SU-DHL-6 (cell line): ENCODE measurements at regions not wholly inside any gene's neighbourhood (a gene's known extent, or its start where the extent isn't known, plus 50 kb on each side); places are given as distances from the start of the nearest gene placed in this dataset.

Source experiments
- EZH2phosphoT487 ChIP-seq: fragments of 200-600 bp; sonication (generic), shearing (Covaris generic); conservative IDR thresholded peaks from 2 replicates; pipeline ENCODE4 v1.6.1; 2018; ENCODE audit warnings: mild to moderate bottlenecking, antibody characterized with exemption, low read length, moderate library complexity, mixed read lengths
- TF ChIP-seq, protein P1 (sequence below): fragments of 200-600 bp; sonication (generic); IDR thresholded peaks from one replicate; pipeline ENCODE4 v1.5.1; 2017; ENCODE audit warnings: antibody characterized with exemption, mild to moderate bottlenecking, low read length, moderate library complexity; ENCODE audit not compliant: insufficient read depth, poor library complexity, severe bottlenecking

DNA sequence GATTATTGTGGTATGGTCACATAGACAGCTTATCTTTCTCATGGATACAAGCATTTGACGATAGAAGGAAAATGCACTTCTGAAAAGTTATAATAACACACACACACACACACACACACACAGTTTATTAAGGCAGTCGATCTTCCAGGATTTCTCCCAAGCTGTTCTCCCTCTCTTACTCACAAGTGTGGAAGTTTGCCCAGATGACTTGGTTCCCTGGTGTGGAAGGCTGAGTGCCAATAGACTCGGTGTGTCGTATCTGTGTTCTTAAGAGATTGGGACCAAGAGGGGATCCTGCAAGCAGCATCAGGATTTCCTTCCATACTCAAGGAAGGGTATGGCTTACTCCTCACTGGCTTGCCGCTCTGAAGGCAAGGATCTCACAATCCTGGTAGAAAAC is 279.6 kb downstream of the HS3ST3B1 start:
- TF ChIP-seq, protein P1, sequence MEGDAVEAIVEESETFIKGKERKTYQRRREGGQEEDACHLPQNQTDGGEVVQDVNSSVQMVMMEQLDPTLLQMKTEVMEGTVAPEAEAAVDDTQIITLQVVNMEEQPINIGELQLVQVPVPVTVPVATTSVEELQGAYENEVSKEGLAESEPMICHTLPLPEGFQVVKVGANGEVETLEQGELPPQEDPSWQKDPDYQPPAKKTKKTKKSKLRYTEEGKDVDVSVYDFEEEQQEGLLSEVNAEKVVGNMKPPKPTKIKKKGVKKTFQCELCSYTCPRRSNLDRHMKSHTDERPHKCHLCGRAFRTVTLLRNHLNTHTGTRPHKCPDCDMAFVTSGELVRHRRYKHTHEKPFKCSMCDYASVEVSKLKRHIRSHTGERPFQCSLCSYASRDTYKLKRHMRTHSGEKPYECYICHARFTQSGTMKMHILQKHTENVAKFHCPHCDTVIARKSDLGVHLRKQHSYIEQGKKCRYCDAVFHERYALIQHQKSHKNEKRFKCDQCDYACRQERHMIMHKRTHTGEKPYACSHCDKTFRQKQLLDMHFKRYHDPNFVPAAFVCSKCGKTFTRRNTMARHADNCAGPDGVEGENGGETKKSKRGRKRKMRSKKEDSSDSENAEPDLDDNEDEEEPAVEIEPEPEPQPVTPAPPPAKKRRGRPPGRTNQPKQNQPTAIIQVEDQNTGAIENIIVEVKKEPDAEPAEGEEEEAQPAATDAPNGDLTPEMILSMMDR, result no peak
- TF ChIP-seq EZH2phosphoT487, result no peak
